Glutamatergic neuron (in vitro differentiated cells): ENCODE measurements at regions not wholly inside any gene's neighbourhood (a gene's known extent, or its start where the extent isn't known, plus 50 kb on each side); places are given as distances from the start of the nearest gene placed in this dataset.

ENCODE experiments used
- DNase-seq: peaks from one replicate; pipeline ENCODE4 v3.0.0; 2022
- H3K27ac Mint-ChIP-seq: one replicate; pipeline ENCODE4 v1.8.0; 2020; ENCODE audit warnings: mild to moderate bottlenecking, mixed read lengths, inconsistent platforms; ENCODE audit not compliant: unreplicated experiment
- H3K27me3 Mint-ChIP-seq: one replicate; pipeline ENCODE4 v1.8.0; 2020; ENCODE audit warnings: mild to moderate bottlenecking, moderate library complexity, mixed read lengths, inconsistent platforms; ENCODE audit not compliant: unreplicated experiment
- H3K36me3 Mint-ChIP-seq: one replicate; pipeline ENCODE4 v1.8.0; 2020; ENCODE audit warnings: mild to moderate bottlenecking, mixed read lengths, inconsistent platforms; ENCODE audit not compliant: unreplicated experiment
- H3K4me1 Mint-ChIP-seq: one replicate; pipeline ENCODE4 v1.8.0; 2020; ENCODE audit warnings: mild to moderate bottlenecking, low read depth, mixed read lengths, inconsistent platforms; ENCODE audit not compliant: unreplicated experiment
- H3K4me3 Mint-ChIP-seq: one replicate; pipeline ENCODE4 v1.8.0; 2020; ENCODE audit warnings: mild to moderate bottlenecking, mixed read lengths, inconsistent platforms; ENCODE audit not compliant: unreplicated experiment
- H3K9me3 Mint-ChIP-seq: one replicate; pipeline ENCODE4 v1.8.0; 2020; ENCODE audit warnings: mild to moderate bottlenecking, moderate library complexity, mixed read lengths, inconsistent platforms; ENCODE audit not compliant: unreplicated experiment
- CTCF ChIP-seq: fragments of 200-600 bp; sonication (generic); IDR thresholded peaks from one replicate; pipeline ENCODE4 v1.5.0; 2021; ENCODE audit not compliant: partially characterized antibody, unreplicated experiment

- Mint-ChIP-seq H3K9me3 (peaks cover 2% of the 10 kb centered on the region), H3K27ac (no peak overlapping the region), H3K4me1 (no peaks in the 10 kb centered on the region), H3K27me3 (peaks cover 5% of the 10 kb centered on the region), H3K4me3 (no peak overlapping the region), H3K36me3 (no peaks in the 10 kb centered on the region)
- no peak for TF ChIP-seq CTCF
- no peak for DNase-seq
Measured at GRCh38 chr13:76621705-76622104, 264.5 kb downstream of the KCTD12 start.

GRCh38 chr13:76620036-76620435, 266.2 kb downstream of the KCTD12 start:
- no peak for TF ChIP-seq CTCF
- Mint-ChIP-seq H3K9me3 (no peaks in the 10 kb centered on the region), H3K36me3 (no peaks in the 10 kb centered on the region)

GRCh38 chr13:76619631-76620030, 266.6 kb downstream of the KCTD12 start:
- no peak for TF ChIP-seq CTCF
- no peak overlapping the region for H3K27ac Mint-ChIP-seq
- no peaks in the 10 kb centered on the region for H3K4me1 Mint-ChIP-seq
- no peaks in the 10 kb centered on the region for H3K36me3 Mint-ChIP-seq
- no peak overlapping the region for H3K4me3 Mint-ChIP-seq
- peaks cover 5% of the 10 kb centered on the region for H3K27me3 Mint-ChIP-seq
- no peak for DNase-seq
- no peaks in the 10 kb centered on the region for H3K9me3 Mint-ChIP-seq

More at GRCh38 chr13:76620036-76620435, 266.2 kb downstream of the KCTD12 start:
- peaks cover 5% of the 10 kb centered on the region for H3K27me3 Mint-ChIP-seq
- DNase-seq = no peak
- no peaks in the 10 kb centered on the region for H3K4me1 Mint-ChIP-seq
- no peak overlapping the region for H3K27ac Mint-ChIP-seq
- H3K4me3 Mint-ChIP-seq = no peak overlapping the region

- Mint-ChIP-seq H3K4me1 (no peaks in the 10 kb centered on the region), H3K36me3 (peaks cover 5% of the 10 kb centered on the region), H3K27me3 (no peaks in the 10 kb centered on the region), H3K9me3 (peaks cover 2% of the 10 kb centered on the region), H3K4me3 (no peak overlapping the region), H3K27ac (no peak overlapping the region)
- TF ChIP-seq CTCF = no peak
- no peak for DNase-seq
Measured at GRCh38 chr13:76610819-76611415, 275.3 kb downstream of the KCTD12 start.

- Mint-ChIP-seq H3K27ac (no peak overlapping the region), H3K4me3 (no peak overlapping the region), H3K27me3 (no peaks in the 10 kb centered on the region), H3K9me3 (peaks cover 2% of the 10 kb centered on the region), H3K4me1 (no peaks in the 10 kb centered on the region), H3K36me3 (peaks cover 8% of the 10 kb centered on the region)
- no peak for DNase-seq
- no peak for TF ChIP-seq CTCF
Measured at GRCh38 chr13:76609643-76610042, 276.6 kb downstream of the KCTD12 start.
